ENCODE measurements at regions not wholly inside any gene's neighbourhood (a gene's known extent, or its start where the extent isn't known, plus 50 kb on each side); places are given as distances from the start of the nearest gene placed in this dataset.

DNA sequence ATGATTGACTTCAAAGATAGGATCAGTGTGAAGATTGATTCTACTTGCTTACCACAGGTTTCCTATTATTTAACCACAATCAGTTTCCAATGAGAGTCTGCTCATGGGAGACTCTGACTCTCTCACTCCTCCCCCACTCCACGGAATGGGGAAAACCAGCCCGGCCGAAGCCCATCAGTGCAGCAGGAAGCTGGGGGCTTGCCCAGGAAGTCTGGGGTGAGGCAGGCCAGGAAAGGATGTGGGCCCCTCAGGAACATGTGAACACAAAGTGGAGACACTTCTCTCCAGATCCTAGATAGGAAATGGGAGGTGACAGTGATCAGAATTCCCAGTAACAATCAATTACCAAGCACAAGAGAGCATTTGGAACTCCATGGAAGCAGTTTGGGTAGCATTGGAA lies 144.2 kb downstream of the TTLL2 start:
- Mint-ChIP-seq H3K27ac (no peak overlapping the region), H3K27me3 (peaks cover 9% of the 10 kb centered on the region), H3K4me1 (ENCODE audit: low read depth) (peaks cover 9% of the 10 kb centered on the region), H3K9me3 (no peaks in the 10 kb centered on the region), H3K4me3 (no peak overlapping the region), H3K36me3 (ENCODE audit: low read depth) (no peaks in the 10 kb centered on the region)

DNA sequence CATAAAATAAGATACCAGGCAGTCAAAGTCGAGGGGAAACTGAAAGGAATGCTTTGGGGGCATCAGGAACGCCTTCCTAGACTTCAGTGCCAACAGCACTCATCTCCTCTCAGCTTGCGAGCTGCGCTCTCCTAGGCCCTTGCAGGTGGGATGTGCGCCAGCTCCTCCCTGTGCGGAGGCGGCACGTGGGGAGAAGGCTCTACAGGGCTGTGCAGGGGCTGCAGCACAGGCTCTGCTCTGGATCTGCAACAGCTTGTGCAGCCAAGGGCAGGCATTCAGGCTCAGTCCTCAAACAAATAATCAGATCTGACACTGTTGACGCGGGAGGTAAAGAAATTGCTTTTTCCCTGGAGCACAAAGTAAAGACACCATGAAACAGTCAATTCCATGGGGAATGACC lies 144.8 kb downstream of the TTLL2 start:
- Mint-ChIP-seq H3K27ac (no peak overlapping the region), H3K4me1 (ENCODE audit: low read depth) (peaks cover 9% of the 10 kb centered on the region), H3K4me3 (no peak overlapping the region), H3K27me3 (peaks cover 9% of the 10 kb centered on the region), H3K36me3 (ENCODE audit: low read depth) (no peaks in the 10 kb centered on the region), H3K9me3 (no peaks in the 10 kb centered on the region)

DNA sequence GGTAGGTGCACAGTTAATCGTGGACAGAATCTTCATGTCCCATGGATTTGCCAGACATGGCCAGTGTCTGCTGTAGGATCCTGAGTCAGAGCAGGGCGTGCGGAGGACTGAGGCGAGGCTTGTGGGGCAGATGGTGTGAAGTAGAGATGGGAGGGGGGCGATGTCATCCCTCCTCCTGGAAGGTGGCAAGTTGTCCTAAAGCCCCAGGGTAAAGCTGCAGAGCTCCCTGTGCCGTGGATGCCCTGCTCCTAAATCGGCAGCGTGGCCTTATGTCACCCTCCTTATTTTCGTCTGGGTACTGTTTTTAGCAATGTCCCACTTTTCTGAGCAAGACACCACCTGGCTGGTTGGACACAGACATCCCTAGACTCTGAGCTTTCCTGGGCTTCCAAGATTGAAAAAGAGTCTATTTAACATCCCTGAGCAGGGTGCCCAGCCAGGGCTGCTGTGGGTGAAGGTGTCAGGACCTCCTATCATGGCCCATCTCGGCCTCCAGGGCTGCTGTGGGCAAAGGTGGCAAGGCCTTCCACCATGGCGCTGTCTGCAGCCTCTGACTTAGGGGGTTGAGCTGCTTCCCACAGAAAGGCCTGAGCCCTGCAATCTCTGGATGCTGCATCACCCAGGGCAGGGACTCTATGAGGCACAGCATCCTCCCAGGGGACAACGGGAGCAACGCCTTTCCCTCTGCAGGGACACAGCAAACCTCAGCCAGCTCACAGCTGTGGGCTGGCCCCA lies 145.4 kb downstream of the TTLL2 start:
- no peak overlapping the region for H3K27ac Mint-ChIP-seq
- no peaks in the 10 kb centered on the region for H3K9me3 Mint-ChIP-seq
- peaks cover 9% of the 10 kb centered on the region for H3K4me1 Mint-ChIP-seq (ENCODE audit: low read depth)
- no peaks in the 10 kb centered on the region for H3K36me3 Mint-ChIP-seq (ENCODE audit: low read depth)
- H3K4me3 Mint-ChIP-seq: no peak overlapping the region
- H3K27me3 Mint-ChIP-seq: peaks cover 9% of the 10 kb centered on the region

DNA sequence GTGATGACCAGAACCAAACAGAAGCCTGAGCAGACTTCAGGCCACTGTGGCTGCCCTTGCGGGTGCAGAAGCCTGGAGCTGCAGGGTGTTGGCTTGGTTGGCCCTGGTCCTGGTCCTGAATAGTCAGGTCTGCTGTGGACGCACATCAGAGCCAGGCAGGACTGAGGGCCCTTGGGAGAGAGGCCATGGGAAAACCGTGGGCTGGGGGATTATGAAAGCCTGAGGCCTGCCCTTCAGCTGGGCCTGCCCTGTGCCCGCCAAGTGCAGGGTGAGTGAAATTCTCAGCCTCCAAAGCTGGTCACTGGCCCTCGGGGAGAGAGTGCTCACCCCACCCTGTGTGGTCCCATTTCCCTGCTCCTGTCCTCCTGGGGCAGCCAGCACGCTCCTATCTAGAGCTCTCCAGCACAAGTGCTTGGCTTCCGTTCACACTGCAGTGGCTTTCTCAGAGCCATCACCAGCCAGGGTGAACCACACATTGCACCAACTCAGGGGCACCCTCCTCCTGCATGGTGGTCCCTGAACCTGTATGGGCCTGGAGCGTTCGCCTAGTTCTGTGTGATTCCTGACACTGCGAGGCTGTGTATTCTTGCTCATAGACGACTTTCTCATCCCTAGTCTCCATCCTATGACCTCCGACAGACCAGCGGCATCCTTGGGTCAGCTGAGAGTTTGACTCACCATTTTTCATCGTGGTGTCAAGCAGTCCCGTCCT lies 146.1 kb downstream of the TTLL2 start:
- Mint-ChIP-seq H3K27ac (no peak overlapping the region), H3K27me3 (peaks cover 9% of the 10 kb centered on the region), H3K4me1 (ENCODE audit: low read depth) (peaks cover 9% of the 10 kb centered on the region), H3K36me3 (ENCODE audit: low read depth) (no peaks in the 10 kb centered on the region), H3K4me3 (no peak overlapping the region), H3K9me3 (no peaks in the 10 kb centered on the region)

DNA sequence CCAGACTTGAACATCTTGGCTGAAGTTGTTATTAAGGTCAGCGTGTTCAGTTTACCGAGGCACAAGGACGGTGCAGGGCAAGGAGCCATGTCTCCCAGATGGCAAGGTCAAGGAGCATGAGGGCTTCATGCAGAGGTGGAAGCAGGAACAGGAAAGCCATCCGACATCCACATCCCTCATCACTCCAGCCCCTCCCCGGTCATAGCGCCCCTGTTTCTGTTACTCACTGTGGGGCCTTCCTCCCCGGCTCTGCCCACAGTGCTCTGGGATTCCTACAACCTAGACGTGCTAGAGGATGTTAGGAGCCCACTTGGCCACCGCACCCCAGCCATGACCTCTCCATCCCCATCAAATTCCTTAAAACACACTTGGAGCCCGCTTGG lies 146.7 kb downstream of the TTLL2 start:
- Mint-ChIP-seq H3K27me3 (peaks cover 9% of the 10 kb centered on the region), H3K36me3 (ENCODE audit: low read depth) (no peaks in the 10 kb centered on the region), H3K9me3 (no peaks in the 10 kb centered on the region), H3K27ac (no peak overlapping the region), H3K4me3 (no peak overlapping the region), H3K4me1 (ENCODE audit: low read depth) (peaks cover 9% of the 10 kb centered on the region)

DNA sequence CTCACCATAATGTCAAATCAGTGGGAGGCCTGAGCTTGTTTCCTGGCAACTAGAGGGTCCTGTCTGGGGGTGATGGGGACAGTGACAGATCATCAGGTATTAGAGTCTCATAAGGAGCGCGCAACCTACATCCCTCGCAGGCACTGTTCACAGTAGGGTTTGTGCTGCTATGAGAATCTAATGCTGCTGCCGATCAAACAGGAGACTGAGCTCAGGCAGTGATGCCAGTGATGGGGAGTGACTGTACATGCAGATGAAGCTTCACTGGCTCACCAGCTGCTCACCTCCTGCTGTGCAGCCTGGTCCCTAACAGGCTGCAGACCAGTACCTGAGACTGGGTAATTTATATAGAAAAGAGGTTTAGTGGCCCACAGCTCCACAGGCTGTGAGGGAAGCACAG lies 147.3 kb downstream of the TTLL2 start:
- no peak overlapping the region for H3K27ac Mint-ChIP-seq
- no peaks in the 10 kb centered on the region for H3K9me3 Mint-ChIP-seq
- no peak overlapping the region for H3K4me3 Mint-ChIP-seq

DNA sequence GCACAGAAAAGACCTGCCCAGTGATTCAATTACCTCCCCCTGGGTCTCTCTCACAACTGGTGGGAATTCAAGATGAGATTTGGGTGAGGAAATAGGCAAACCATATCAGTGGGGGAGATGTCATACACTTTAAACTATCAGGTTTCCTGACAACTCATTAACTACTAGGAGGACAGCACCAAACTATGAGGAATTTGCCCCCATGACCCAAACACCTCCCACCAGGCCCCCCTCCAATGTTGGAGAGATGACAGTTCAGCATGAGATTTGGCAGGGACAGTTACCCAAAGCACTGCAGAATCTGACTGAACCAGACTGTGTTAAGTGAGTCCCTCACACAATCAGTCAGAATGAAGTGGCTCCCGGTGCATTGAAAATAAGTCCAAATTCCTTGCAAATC lies 148.0 kb downstream of the TTLL2 start:
- Mint-ChIP-seq H3K4me1 (ENCODE audit: low read depth) (peaks cover 9% of the 10 kb centered on the region), H3K4me3 (no peak overlapping the region), H3K36me3 (ENCODE audit: low read depth) (no peaks in the 10 kb centered on the region)

More for the DNA sequence above, 147.3 kb downstream of the TTLL2 start:
- H3K4me1 Mint-ChIP-seq (ENCODE audit: low read depth): peaks cover 9% of the 10 kb centered on the region
- no peaks in the 10 kb centered on the region for H3K36me3 Mint-ChIP-seq (ENCODE audit: low read depth)
- H3K27me3 Mint-ChIP-seq: peaks cover 7% of the 10 kb centered on the region

DNA sequence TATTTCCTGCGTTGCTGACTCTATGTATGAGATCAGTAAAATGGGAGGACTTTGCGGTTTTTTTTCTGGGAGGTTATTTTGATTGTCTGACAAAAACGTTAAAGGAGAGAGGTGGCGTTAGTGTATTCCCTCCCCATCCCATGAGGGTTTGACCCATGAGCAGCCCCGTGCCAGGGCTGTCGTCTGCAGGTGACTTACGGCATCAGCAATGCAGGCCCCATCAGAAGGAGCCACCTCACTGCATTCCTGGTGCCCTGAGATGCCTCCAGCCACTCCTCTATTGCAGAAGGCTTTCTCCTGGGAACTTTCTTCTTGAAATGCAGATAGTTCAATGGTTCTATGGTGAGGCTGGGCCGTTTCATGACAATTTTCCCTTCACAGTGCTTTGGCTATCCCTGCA lies 149.3 kb downstream of the TTLL2 start:
- Mint-ChIP-seq H3K9me3 (no peaks in the 10 kb centered on the region), H3K4me1 (ENCODE audit: low read depth) (peaks cover 2% of the 10 kb centered on the region), H3K27ac (no peak overlapping the region), H3K36me3 (ENCODE audit: low read depth) (no peaks in the 10 kb centered on the region), H3K27me3 (no peaks in the 10 kb centered on the region), H3K4me3 (no peak overlapping the region)

More for the DNA sequence above, 148.0 kb downstream of the TTLL2 start:
- Mint-ChIP-seq H3K9me3 (no peaks in the 10 kb centered on the region), H3K27me3 (no peaks in the 10 kb centered on the region), H3K27ac (no peak overlapping the region)

DNA sequence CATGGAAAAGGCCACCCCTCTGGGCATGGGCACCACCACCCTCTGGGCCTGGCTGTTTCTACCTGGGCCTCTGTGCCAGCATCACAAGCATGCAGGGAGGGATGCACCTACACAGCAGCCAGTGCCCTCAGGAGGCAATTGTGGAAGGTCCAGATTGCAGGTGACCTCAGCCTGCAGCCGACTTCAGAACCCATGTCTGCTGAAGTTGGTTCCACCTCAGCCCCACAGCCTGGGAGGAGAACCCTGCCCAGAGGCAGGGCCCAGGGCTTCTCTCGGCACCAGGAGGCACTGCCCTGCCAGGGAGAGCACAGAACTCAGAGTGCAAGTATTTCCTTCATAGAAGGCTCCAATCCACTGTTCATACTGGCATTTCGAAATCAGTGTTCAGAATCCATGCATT lies 149.8 kb downstream of the TTLL2 start:
- no peak overlapping the region for H3K4me3 Mint-ChIP-seq
- no peaks in the 10 kb centered on the region for H3K36me3 Mint-ChIP-seq (ENCODE audit: low read depth)
- H3K4me1 Mint-ChIP-seq (ENCODE audit: low read depth): no peaks in the 10 kb centered on the region
- no peaks in the 10 kb centered on the region for H3K9me3 Mint-ChIP-seq
- no peak overlapping the region for H3K27ac Mint-ChIP-seq
- no peaks in the 10 kb centered on the region for H3K27me3 Mint-ChIP-seq

DNA sequence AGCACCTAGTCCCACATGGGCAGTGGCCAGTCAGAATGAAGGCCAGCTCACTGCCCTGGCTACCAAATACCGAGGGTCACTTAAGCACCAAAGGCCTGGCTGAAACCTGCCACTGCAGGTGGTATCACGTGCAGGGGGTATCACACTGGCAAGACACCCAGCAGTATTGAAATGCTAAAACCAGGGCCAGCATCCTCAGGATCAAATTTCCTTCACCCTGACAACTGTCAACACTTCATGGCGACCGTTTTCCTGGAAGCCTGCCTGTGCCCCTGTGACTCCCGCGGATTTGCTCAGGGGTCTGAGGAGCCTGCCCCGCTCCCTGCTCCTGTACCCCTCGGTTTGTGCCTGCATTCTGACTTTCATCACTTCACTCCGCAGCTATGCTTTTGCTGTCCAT lies 151.1 kb downstream of the TTLL2 start:
- Mint-ChIP-seq H3K27me3 (no peaks in the 10 kb centered on the region), H3K27ac (no peak overlapping the region), H3K9me3 (no peaks in the 10 kb centered on the region), H3K4me1 (ENCODE audit: low read depth) (no peaks in the 10 kb centered on the region), H3K4me3 (no peak overlapping the region), H3K36me3 (ENCODE audit: low read depth) (no peaks in the 10 kb centered on the region)

DNA sequence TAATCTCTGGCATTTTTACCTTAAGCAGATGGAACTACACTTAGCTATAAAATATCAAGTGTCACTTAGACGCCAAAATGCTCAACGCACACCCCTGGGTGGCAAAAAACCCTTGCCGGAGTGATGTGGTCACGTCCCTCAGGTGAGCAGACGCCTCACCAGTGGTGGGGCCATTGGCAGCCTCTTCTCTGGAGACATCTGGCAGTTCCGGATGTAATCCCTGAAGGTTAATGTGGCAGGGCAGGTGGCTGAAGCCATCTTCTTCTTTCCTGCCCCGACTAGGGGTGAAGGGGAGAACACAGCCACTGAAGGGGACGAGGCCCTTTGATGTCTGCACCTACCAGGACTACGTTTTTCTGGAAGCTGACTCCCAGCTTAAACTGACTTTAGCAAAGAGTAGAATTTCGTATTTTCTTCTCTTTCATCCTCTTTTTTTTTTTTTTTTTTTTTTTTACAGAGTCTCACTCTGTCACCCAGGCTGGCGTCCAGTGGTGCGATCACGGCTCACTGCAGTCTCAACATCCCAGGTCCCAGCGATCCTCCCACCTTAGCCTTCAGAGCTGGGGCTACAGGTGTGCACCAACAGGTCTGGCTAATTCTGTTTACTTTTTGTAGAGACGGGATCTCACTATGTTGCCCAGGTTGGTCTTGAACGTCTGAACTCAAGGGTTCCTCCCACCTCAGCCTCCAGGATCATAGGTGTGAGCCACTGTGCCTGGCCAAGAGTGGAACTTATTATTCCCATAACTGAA lies 152.1 kb downstream of the TTLL2 start:
- H3K27ac Mint-ChIP-seq: no peak overlapping the region
- H3K4me3 Mint-ChIP-seq: no peak overlapping the region
- H3K27me3 Mint-ChIP-seq: peaks cover 6% of the 10 kb centered on the region
- no peaks in the 10 kb centered on the region for H3K4me1 Mint-ChIP-seq (ENCODE audit: low read depth)
- H3K36me3 Mint-ChIP-seq (ENCODE audit: low read depth): no peaks in the 10 kb centered on the region
- H3K9me3 Mint-ChIP-seq: no peaks in the 10 kb centered on the region

DNA sequence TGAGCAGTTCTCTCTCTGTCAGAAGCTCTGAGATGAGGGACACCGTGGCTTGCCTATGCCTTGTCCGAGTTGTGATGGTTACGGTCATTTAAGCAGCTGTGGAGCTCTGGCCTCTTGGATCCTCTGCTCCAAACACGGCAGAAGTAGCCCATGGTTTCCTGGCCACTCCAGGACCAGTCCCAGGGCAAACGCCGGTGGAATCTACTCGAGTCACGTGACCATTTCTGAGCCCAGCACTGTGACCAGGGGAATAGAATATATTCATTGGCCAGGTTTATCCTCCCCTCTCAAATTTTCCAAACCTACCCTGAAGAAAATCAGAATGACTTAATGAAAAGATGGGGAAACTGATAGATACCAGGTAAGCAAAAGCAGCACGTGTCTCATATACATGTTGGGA lies 152.8 kb downstream of the TTLL2 start:
- no peak overlapping the region for H3K27ac Mint-ChIP-seq
- no peaks in the 10 kb centered on the region for H3K9me3 Mint-ChIP-seq
- H3K27me3 Mint-ChIP-seq: peaks cover 12% of the 10 kb centered on the region
- no peaks in the 10 kb centered on the region for H3K4me1 Mint-ChIP-seq (ENCODE audit: low read depth)
- no peaks in the 10 kb centered on the region for H3K36me3 Mint-ChIP-seq (ENCODE audit: low read depth)
- H3K4me3 Mint-ChIP-seq: no peak overlapping the region

DNA sequence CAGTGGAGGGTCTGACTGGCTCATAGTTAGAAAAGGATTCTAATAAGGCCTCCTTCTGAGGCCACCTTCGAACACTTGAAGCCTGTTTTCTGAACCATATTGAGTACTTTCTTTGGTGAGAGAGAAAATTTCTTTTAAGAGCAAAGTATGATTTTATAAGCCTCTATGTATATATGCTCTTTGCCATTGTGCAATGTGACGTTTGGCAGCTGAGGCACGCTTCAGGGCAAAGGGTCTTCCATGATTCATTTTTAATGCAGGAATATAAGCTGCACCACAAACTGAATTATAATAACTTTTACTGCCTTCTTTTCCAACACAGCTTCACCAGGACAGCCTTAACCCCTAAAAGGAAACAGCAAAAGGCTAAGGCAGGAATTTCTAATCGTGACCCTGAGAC lies 154.4 kb downstream of the TTLL2 start:
- Mint-ChIP-seq H3K9me3 (no peaks in the 10 kb centered on the region), H3K36me3 (ENCODE audit: low read depth) (no peaks in the 10 kb centered on the region), H3K27ac (no peak overlapping the region), H3K27me3 (peaks cover 19% of the 10 kb centered on the region), H3K4me1 (ENCODE audit: low read depth) (no peaks in the 10 kb centered on the region), H3K4me3 (no peak overlapping the region)

DNA sequence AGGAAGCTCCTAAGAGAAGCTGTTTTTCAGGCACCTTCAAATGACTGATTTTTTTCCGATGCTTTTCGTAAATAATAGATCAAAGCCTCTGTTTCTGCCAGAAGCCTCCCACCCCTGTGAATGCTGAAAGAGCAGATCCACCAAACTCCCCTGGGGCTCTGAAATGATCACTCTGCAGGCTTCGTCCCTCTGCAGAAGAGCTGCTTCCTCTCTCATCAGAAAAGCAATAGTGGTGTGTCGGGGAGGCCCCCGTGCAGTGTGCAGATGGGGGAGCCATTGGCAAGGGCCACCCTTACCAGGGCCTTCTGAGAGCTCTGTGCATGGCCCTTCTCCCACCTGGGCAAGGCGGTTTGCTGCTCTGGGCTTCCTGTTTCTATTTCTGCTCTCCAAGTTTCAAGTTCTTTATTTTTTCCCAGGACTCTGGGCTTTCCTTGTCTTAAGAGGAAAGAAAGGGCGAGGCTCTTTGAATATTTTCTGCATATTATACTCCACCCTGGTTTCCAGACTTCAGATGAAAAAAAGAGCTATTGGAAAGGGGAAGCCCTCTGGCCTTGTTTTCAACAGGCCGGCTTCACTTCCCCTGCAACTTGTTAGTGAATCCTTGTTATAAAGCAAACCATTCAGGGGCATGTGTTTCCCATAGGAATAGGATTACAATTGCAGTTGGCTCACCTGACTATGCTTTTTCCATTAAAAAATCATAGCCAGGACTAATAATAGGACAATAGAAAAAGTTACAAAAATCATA lies 155.2 kb downstream of the TTLL2 start:
- Mint-ChIP-seq H3K36me3 (ENCODE audit: low read depth) (no peaks in the 10 kb centered on the region), H3K9me3 (no peaks in the 10 kb centered on the region), H3K27me3 (peaks cover 19% of the 10 kb centered on the region), H3K4me3 (no peak overlapping the region), H3K27ac (no peak overlapping the region), H3K4me1 (ENCODE audit: low read depth) (no peaks in the 10 kb centered on the region)

Data from stimulated activated naive CD8-positive, alpha-beta T cell treated with anti-CD3 and anti-CD28 coated beads, Interleukin-15, Interleukin-2, amounts not matched to agents 100 ng/mL and 50 ng/mL, for 24 hours (primary cell).